ENCODE measurements at regions not wholly inside any gene's neighbourhood (a gene's known extent, or its start where the extent isn't known, plus 50 kb on each side); places are given as distances from the start of the nearest gene placed in this dataset.

DNA sequence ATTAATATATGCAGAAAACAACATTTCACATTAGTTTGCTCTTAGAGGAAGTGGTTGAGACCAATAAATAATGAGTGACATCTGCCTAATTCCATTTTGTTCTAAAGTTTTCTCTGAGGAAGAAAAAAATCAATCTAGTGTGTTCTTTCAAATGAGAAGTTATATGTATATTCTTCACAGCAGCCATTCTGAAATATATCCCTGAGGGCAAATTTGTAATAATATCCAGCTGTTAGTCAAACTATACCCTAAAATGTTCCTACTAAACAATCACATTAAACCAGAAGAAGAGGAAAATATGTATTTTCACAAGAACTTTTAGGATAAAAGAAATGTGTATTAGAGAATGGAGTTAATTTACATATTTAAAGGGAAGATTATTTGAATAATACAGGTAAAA is 375.1 kb upstream of the CDH19 start:
- no peak for TF ChIP-seq CTCF (IDR thresholded peaks at IDR 0.05)
- no peak for TF ChIP-seq ZFX (IDR thresholded peaks at IDR 0.05; ENCODE audit: borderline replicate concordance)

All from 22Rv1 (cell line).